PC-3 (cell line): ENCODE measurements at regions not wholly inside any gene's neighbourhood (a gene's known extent, or its start where the extent isn't known, plus 50 kb on each side); places are given as distances from the start of the nearest gene placed in this dataset.

Experiments
- EZH2 ChIP-seq: fragments of 300-600 bp; sonication (generic); IDR thresholded peaks from one replicate; pipeline ENCODE4 v1.6.1; 2017; ENCODE audit warnings: antibody characterized with exemption, mild to moderate bottlenecking, low read length; ENCODE audit not compliant: unreplicated experiment
- TF ChIP-seq, protein P1 (sequence below): fragments of 300-600 bp; sonication (generic); conservative IDR thresholded peaks from 2 replicates; pipeline ENCODE4 v1.5.1; 2017; ENCODE audit warnings: antibody characterized with exemption, low read depth, mild to moderate bottlenecking, low read length

GRCh38 chr5:29162297-29162696 is 2031.2 kb upstream of the CDH6 start:
- TF ChIP-seq, protein P1, sequence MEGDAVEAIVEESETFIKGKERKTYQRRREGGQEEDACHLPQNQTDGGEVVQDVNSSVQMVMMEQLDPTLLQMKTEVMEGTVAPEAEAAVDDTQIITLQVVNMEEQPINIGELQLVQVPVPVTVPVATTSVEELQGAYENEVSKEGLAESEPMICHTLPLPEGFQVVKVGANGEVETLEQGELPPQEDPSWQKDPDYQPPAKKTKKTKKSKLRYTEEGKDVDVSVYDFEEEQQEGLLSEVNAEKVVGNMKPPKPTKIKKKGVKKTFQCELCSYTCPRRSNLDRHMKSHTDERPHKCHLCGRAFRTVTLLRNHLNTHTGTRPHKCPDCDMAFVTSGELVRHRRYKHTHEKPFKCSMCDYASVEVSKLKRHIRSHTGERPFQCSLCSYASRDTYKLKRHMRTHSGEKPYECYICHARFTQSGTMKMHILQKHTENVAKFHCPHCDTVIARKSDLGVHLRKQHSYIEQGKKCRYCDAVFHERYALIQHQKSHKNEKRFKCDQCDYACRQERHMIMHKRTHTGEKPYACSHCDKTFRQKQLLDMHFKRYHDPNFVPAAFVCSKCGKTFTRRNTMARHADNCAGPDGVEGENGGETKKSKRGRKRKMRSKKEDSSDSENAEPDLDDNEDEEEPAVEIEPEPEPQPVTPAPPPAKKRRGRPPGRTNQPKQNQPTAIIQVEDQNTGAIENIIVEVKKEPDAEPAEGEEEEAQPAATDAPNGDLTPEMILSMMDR = no peak
- no peak for TF ChIP-seq EZH2
